ENCODE measurements at regions not wholly inside any gene's neighbourhood (a gene's known extent, or its start where the extent isn't known, plus 50 kb on each side); places are given as distances from the start of the nearest gene placed in this dataset.

GRCh38 chr14:54058505-54058904 is 101.9 kb upstream of the BMP4 start:
- Mint-ChIP-seq H3K9me3 (ENCODE audit: low read depth) (no peaks in the 10 kb centered on the region), H3K36me3 (ENCODE audit: insufficient read depth) (no peaks in the 10 kb centered on the region), H3K27ac (no peak overlapping the region), H3K4me3 (ENCODE audit: low read depth) (no peak overlapping the region), H3K27me3 (peaks cover 2% of the 10 kb centered on the region), H3K4me1 (ENCODE audit: low read depth) (peaks cover 11% of the 10 kb centered on the region)
- no peak for TF ChIP-seq CTCF (IDR thresholded peaks at IDR 0.05; ENCODE audit: unreplicated experiment)
- DNase-seq (ENCODE audit: low spot score, unreplicated experiment), result no peak

- H3K36me3 Mint-ChIP-seq (ENCODE audit: insufficient read depth), result no peaks in the 10 kb centered on the region
- no peak overlapping the region for H3K27ac Mint-ChIP-seq
- DNase-seq (ENCODE audit: low spot score, unreplicated experiment), result no peak
- no peaks in the 10 kb centered on the region for H3K27me3 Mint-ChIP-seq
- no peak overlapping the region for H3K4me3 Mint-ChIP-seq (ENCODE audit: low read depth)
- no peaks in the 10 kb centered on the region for H3K9me3 Mint-ChIP-seq (ENCODE audit: low read depth)
- peaks cover 5% of the 10 kb centered on the region for H3K4me1 Mint-ChIP-seq (ENCODE audit: low read depth)
- TF ChIP-seq CTCF (IDR thresholded peaks at IDR 0.05; ENCODE audit: unreplicated experiment), result no peak
Observed at GRCh38 chr14:54083549-54084239, 127.1 kb upstream of the BMP4 start.

- Mint-ChIP-seq H3K27ac (no peak overlapping the region), H3K4me1 (ENCODE audit: low read depth) (peaks cover 5% of the 10 kb centered on the region), H3K9me3 (ENCODE audit: low read depth) (no peaks in the 10 kb centered on the region), H3K36me3 (ENCODE audit: insufficient read depth) (no peaks in the 10 kb centered on the region), H3K27me3 (no peaks in the 10 kb centered on the region), H3K4me3 (ENCODE audit: low read depth) (no peak overlapping the region)
- no peak for TF ChIP-seq CTCF (IDR thresholded peaks at IDR 0.05; ENCODE audit: unreplicated experiment)
- DNase-seq (ENCODE audit: low spot score, unreplicated experiment), result no peak
Observed at GRCh38 chr14:54085232-54085761, 128.7 kb upstream of the BMP4 start.

- Mint-ChIP-seq H3K27ac (no peak overlapping the region), H3K27me3 (no peaks in the 10 kb centered on the region)
- no peak for DNase-seq (ENCODE audit: low spot score, unreplicated experiment)
Observed at GRCh38 chr14:54085841-54086240, 129.2 kb upstream of the BMP4 start.

GRCh38 chr14:54086767-54087166 is 130.1 kb upstream of the BMP4 start:
- Mint-ChIP-seq H3K9me3 (ENCODE audit: low read depth) (peaks cover 3% of the 10 kb centered on the region), H3K27me3 (no peaks in the 10 kb centered on the region), H3K4me1 (ENCODE audit: low read depth) (peaks cover 5% of the 10 kb centered on the region), H3K36me3 (ENCODE audit: insufficient read depth) (no peaks in the 10 kb centered on the region), H3K27ac (peak overlapping the region; percentile 34), H3K4me3 (ENCODE audit: low read depth) (no peak overlapping the region)
- TF ChIP-seq CTCF (IDR thresholded peaks at IDR 0.05; ENCODE audit: unreplicated experiment), result no peak
- DNase-seq (ENCODE audit: low spot score, unreplicated experiment), result no peak

More at GRCh38 chr14:54085841-54086240, 129.2 kb upstream of the BMP4 start:
- TF ChIP-seq CTCF (IDR thresholded peaks at IDR 0.05; ENCODE audit: unreplicated experiment), result no peak
- Mint-ChIP-seq H3K4me1 (ENCODE audit: low read depth) (peaks cover 5% of the 10 kb centered on the region), H3K4me3 (ENCODE audit: low read depth) (no peak overlapping the region), H3K9me3 (ENCODE audit: low read depth) (peaks cover 3% of the 10 kb centered on the region), H3K36me3 (ENCODE audit: insufficient read depth) (no peaks in the 10 kb centered on the region)

Measured in progenitor cell of endocrine pancreas (in vitro differentiated cells).